NCI-H82 (cell line): ENCODE measurements at regions not wholly inside any gene's neighbourhood (a gene's known extent, or its start where the extent isn't known, plus 50 kb on each side); places are given as distances from the start of the nearest gene placed in this dataset.
"Not testable (repeated sequence)": the region's sequence is repeated elsewhere in the genome, so short reads cannot be mapped to it uniquely, and the experiment has no call there.

Experiments
- DNase-seq: peaks from one replicate; lab custom pipeline; 2025; lab: John Stamatoyannopoulos, UW

GRCh38 chr12:124384299-124384894 lies 89.5 kb downstream of the RFLNA start:
- DNase-seq = no peak

GRCh38 chr12:124383028-124383427 lies 88.1 kb downstream of the RFLNA start:
- DNase-seq = no peak

- no peak for DNase-seq
These were observed 86.8 kb downstream of the RFLNA start for GRCh38 chr12:124381456-124382296.

- peak; percentile 48 for DNase-seq
These were observed 86.0 kb downstream of the RFLNA start for GRCh38 chr12:124380796-124381455.

GRCh38 chr12:124379938-124380754 lies 85.3 kb downstream of the RFLNA start:
- DNase-seq = no peak

- no peak for DNase-seq
These were observed 84.6 kb downstream of the RFLNA start for GRCh38 chr12:124379379-124379937.

GRCh38 chr12:124378926-124379325 lies 84.0 kb downstream of the RFLNA start:
- no peak for DNase-seq

GRCh38 chr12:124377981-124378509 lies 83.2 kb downstream of the RFLNA start:
- no peak for DNase-seq

- DNase-seq = no peak
These were observed 81.5 kb downstream of the RFLNA start for GRCh38 chr12:124376435-124376834.

GRCh38 chr12:124375789-124376175 lies 80.9 kb downstream of the RFLNA start:
- DNase-seq = no peak

- no peak for DNase-seq
These were observed 80.4 kb downstream of the RFLNA start for GRCh38 chr12:124375141-124375788.

- no peak for DNase-seq
These were observed 79.7 kb downstream of the RFLNA start for GRCh38 chr12:124374567-124374966.

- DNase-seq = no peak
These were observed 79.3 kb downstream of the RFLNA start for GRCh38 chr12:124374147-124374546.

GRCh38 chr12:124373701-124374100 lies 78.8 kb downstream of the RFLNA start:
- not testable (repeated sequence) for DNase-seq

GRCh38 chr12:124372831-124373230 lies 77.9 kb downstream of the RFLNA start:
- DNase-seq = no peak

- no peak for DNase-seq
These were observed 77.2 kb downstream of the RFLNA start for GRCh38 chr12:124371970-124372555.

GRCh38 chr12:124371366-124371765 lies 76.5 kb downstream of the RFLNA start:
- DNase-seq = no peak

- no peak for DNase-seq
These were observed 76.0 kb downstream of the RFLNA start for GRCh38 chr12:124370851-124371250.

- no peak for DNase-seq
These were observed 75.5 kb downstream of the RFLNA start for GRCh38 chr12:124370384-124370783.

GRCh38 chr12:124369827-124370378 lies 75.0 kb downstream of the RFLNA start:
- DNase-seq = no peak
